GM13976 (cell line): ENCODE measurements at regions not wholly inside any gene's neighbourhood (a gene's known extent, or its start where the extent isn't known, plus 50 kb on each side); places are given as distances from the start of the nearest gene placed in this dataset.

Experiments used
- DNase-seq: peaks from one replicate; pipeline ENCODE4 v3.0.0; 2012; ENCODE audit warnings: low spot score
- CTCF ChIP-seq: IDR thresholded peaks from 2 replicates; pipeline ENCODE4 v1.5.1; 2012; ENCODE audit warnings: borderline replicate concordance, mild to moderate bottlenecking; ENCODE audit not compliant: insufficient read depth; ENCODE audit errors: extremely low read depth, missing control alignments, control extremely low read depth
- in situ Hi-C: fragments of 300-500 bp; cut with MboI; formaldehyde crosslinking; loops from one replicate; pipeline ENCODE4 v1.12.0; 2022; ENCODE audit warnings: low sequenced_read_pairs, mixed read lengths, inconsistent platforms; ENCODE audit not compliant: unreplicated experiment

GRCh38 chr2:122955776-122956175, 1069.3 kb upstream of the CNTNAP5 start:
- no peak for TF ChIP-seq CTCF
- DNase-seq = no peak
- in situ Hi-C loops = no loop called here

- in situ Hi-C loops = no loop called here
- DNase-seq = no peak
- TF ChIP-seq CTCF = no peak
Measured at GRCh38 chr2:122960759-122961641, 1064.1 kb upstream of the CNTNAP5 start.

- no peak for TF ChIP-seq CTCF
- no peak for DNase-seq
- in situ Hi-C loops = no loop called here
Measured at GRCh38 chr2:122966461-122966860, 1058.6 kb upstream of the CNTNAP5 start.

GRCh38 chr2:122977580-122977979, 1047.5 kb upstream of the CNTNAP5 start:
- TF ChIP-seq CTCF = no peak
- in situ Hi-C loops = no loop called here
- no peak for DNase-seq

- in situ Hi-C loops = no loop called here
- no peak for DNase-seq
- TF ChIP-seq CTCF = no peak
Measured at GRCh38 chr2:122980671-122981070, 1044.4 kb upstream of the CNTNAP5 start.

- in situ Hi-C loops = no loop called here
- no peak for TF ChIP-seq CTCF
- no peak for DNase-seq
Measured at GRCh38 chr2:122982936-122983335, 1042.2 kb upstream of the CNTNAP5 start.
